Left ventricle myocardium inferior (tissue), 1 donor: ENCODE measurements at regions not wholly inside any gene's neighbourhood (a gene's known extent, or its start where the extent isn't known, plus 50 kb on each side); places are given as distances from the start of the nearest gene placed in this dataset.

Experiments used
- DNase-seq: peaks from one replicate; pipeline ENCODE4 v3.0.0-alpha.2; 2020
- H3K27ac ChIP-seq: fragments of 200-600 bp; replicated peaks from 2 replicates; pipeline ENCODE4 v1.8.0; 2021
- H3K27me3 ChIP-seq: fragments of 200-600 bp; 2 replicates; pipeline ENCODE4 v1.8.0; 2021; ENCODE audit warnings: low read depth
- H3K36me3 ChIP-seq: fragments of 200-600 bp; 2 replicates; pipeline ENCODE4 v1.8.0; 2021
- H3K4me1 ChIP-seq: fragments of 200-600 bp; 2 replicates; pipeline ENCODE4 v1.8.0; 2021
- H3K4me3 ChIP-seq: fragments of 200-600 bp; 2 replicates; pipeline ENCODE4 v1.8.0; 2021; ENCODE audit warnings: mild to moderate bottlenecking, moderate library complexity
- H3K9me3 ChIP-seq: fragments of 200-600 bp; replicated peaks from 2 replicates; pipeline ENCODE4 v1.8.0; 2021
- CTCF ChIP-seq: fragments of 200-600 bp; IDR thresholded peaks from 2 replicates; pipeline ENCODE4 v1.8.0; 2021; ENCODE audit warnings: antibody characterized with exemption, mild to moderate bottlenecking, borderline replicate concordance
- intact Hi-C: fragments of 100-400 bp; cut with micrococcal nuclease; formaldehyde crosslinking; loops from one replicate; pipeline ENCODE4 v1.11.0; 2022
- donor health status: DM: no; HTN: yes; CAD: no; lungs with severe emphysema.

GRCh38 chr6:90913266-90913960 is 326.5 kb upstream of the MAP3K7 start:
- no peak overlapping the region for H3K4me3 ChIP-seq
- no peaks in the 10 kb centered on the region for H3K9me3 ChIP-seq
- H3K36me3 ChIP-seq = no peaks in the 10 kb centered on the region
- H3K4me1 ChIP-seq = no peaks in the 10 kb centered on the region
- H3K27me3 ChIP-seq = no peaks in the 10 kb centered on the region
- no peak overlapping the region for H3K27ac ChIP-seq
- TF ChIP-seq CTCF = no peak
- intact Hi-C loops = no loop called here
- no peak for DNase-seq

DNA sequence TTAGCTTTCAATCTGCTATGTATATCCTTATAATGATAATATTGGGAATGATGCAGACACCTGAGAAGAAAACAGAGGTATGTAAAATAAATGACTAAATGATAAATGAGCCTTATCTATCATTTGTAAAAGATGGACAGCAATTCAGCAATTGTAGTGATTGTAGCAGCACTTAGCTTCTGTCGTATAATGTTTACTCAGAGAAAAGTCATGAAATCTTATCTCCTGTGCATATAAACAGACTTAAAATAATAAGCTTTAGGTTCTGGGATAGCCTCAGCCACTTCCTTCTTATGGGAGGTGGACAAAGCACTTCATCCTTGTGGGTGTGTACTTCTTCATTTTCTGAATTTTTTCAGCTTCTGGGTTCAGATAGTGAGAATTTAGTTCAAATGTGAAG is 324.8 kb upstream of the MAP3K7 start:
- Histone ChIP-seq H3K27ac (no peak overlapping the region), H3K4me1 (no peaks in the 10 kb centered on the region), H3K36me3 (no peaks in the 10 kb centered on the region), H3K4me3 (no peak overlapping the region), H3K27me3 (no peaks in the 10 kb centered on the region), H3K9me3 (no peaks in the 10 kb centered on the region)
- no peak for TF ChIP-seq CTCF
- intact Hi-C loops = no loop called here
- DNase-seq = no peak

DNA sequence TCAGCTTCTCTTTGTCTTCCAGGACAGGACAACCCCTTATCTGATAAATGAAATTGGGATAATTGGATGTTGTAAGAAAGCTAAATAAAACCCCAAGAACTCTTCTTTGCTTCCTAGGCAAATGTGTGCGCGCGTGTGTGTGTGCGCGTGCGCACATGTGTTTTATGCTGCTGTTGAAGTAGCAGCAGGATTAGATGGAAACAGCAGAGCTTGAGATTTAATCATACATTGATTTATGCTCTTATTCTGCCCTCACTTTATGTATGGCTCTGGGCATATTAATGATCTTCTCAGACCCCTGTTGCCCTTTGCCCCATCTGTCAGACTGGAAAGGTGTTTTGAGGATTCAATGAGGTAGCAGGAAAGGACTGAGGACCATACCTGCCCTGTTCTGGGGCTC is 324.0 kb upstream of the MAP3K7 start:
- intact Hi-C loops = no loop called here
- no peak for TF ChIP-seq CTCF
- Histone ChIP-seq H3K27me3 (no peaks in the 10 kb centered on the region), H3K27ac (no peak overlapping the region), H3K4me1 (no peaks in the 10 kb centered on the region), H3K9me3 (no peaks in the 10 kb centered on the region), H3K36me3 (no peaks in the 10 kb centered on the region), H3K4me3 (no peak overlapping the region)
- DNase-seq = no peak

GRCh38 chr6:90907931-90908655 is 321.2 kb upstream of the MAP3K7 start:
- Histone ChIP-seq H3K27me3 (no peaks in the 10 kb centered on the region), H3K27ac (no peak overlapping the region), H3K4me3 (no peak overlapping the region), H3K9me3 (no peaks in the 10 kb centered on the region), H3K36me3 (no peaks in the 10 kb centered on the region), H3K4me1 (no peaks in the 10 kb centered on the region)
- intact Hi-C loops = no loop called here
- no peak for DNase-seq
- TF ChIP-seq CTCF = no peak

GRCh38 chr6:90905351-90905750 is 318.5 kb upstream of the MAP3K7 start:
- no peaks in the 10 kb centered on the region for H3K36me3 ChIP-seq
- no peak for TF ChIP-seq CTCF
- DNase-seq = no peak
- H3K9me3 ChIP-seq = no peaks in the 10 kb centered on the region
- H3K27me3 ChIP-seq = no peaks in the 10 kb centered on the region
- H3K4me3 ChIP-seq = no peak overlapping the region
- no peaks in the 10 kb centered on the region for H3K4me1 ChIP-seq
- H3K27ac ChIP-seq = no peak overlapping the region
- intact Hi-C loops = no loop called here
